A172 (cell line): ENCODE measurements at regions not wholly inside any gene's neighbourhood (a gene's known extent, or its start where the extent isn't known, plus 50 kb on each side); places are given as distances from the start of the nearest gene placed in this dataset.
A peak's percentile ranks its signal among the peaks of the same experiment; 100 is the strongest.

ENCODE experiments used
- DNase-seq: peaks from one replicate; pipeline ENCODE4 v3.0.0-alpha.2; 2015; ENCODE audit warnings: low spot score

DNA sequence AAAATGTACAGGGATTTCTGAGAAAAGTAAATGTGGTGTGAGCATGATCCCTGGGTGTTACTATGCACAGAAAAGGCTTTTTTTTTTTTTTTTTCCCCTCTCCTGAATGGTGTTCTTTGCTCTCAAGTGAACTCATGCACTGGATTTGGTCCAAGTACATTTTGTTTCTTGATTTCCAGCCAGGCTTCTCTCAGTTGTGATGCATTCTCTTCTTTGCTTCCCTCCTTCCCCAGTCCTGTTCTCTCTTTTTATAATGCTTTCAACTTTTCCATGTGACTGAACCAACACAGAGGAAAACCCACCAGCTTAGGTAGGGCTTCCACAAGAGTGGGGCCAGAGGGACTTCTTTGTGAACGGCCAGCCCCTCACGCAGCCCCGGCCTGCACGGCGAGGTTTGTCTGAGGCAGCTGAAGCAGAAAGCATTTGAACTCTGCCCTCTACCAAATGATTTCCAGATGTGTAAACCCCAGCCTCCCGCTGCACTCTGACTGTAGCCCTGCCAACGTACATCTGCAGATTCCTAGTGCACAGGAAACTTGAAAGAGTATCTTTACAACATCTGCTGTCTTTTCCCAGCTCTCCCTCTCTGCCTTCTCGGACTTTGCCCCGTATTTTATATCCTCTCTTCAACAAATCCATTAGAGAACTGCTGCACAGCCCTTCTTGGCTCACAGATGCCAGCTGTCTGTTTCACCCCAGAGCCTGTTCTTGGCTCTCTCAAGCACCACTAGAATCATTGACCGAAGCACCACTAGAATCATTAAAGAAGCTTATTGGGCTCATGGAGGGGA is 71.8 kb upstream of the CD180 start:
- peak; percentile 60 for DNase-seq

DNA sequence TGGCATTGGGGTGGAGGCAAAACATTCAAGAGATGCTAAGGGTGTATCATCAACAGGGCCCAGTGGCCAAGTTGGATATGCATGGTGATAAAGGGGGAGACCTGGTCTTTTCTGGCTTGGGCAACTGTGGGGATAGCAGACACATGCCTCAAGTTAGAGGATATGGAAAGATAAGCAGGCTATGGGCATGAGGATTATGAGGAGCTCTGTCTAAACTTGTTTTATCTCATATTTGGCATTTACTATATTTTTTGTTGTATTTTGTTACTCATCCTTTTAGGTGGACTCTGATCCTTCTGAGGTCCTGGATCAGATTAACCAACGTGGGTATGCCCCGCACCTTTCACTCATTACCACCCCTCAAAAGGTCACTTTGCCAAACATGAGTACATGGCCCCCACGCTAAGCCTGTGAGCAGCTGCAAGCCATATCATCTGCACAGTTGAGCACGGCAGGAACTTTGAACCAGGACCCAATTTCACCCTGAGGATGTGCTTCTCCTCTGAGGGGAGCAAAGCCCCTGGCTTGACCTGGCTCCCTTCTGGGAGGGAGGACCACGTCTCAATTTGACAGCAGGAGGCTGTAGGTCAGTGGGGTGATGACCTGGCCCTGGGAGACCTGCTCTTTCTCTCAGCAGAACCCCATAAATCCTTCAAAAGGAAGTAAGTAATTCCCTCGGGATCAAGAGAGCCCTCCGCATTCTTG is 71.1 kb upstream of the CD180 start:
- no peak for DNase-seq

DNA sequence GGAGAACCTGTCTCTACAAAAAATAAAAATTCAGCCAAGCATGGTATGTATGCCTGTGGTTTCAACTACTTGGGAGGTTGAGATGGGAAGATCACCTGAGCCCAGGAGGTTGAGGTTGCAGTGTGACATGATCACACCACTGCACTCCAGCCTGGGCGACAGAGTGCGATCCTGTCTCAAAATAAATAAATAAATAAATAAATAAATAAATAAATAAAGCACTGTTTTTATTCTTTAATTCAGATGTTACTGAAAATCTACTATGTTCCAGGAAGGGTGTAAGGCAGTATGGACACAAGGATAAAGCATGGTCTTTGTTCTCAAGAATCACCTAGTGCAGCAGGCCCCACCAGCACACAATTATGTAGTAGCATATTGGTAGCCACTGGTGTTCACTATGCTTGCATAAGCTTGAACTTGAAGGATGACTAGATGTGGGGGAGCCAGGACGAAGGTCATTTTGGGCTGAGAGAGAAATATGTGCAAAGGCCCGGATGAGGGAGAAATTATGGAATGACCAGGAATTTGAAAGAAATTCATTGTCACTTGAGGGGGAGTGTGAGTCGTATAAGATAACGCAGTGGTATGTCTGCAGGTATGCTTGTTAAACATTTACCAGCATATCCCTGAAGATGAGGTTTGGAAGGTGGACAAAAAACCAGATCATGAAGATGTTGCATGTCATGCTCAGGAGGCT is 70.2 kb upstream of the CD180 start:
- no peak for DNase-seq

DNA sequence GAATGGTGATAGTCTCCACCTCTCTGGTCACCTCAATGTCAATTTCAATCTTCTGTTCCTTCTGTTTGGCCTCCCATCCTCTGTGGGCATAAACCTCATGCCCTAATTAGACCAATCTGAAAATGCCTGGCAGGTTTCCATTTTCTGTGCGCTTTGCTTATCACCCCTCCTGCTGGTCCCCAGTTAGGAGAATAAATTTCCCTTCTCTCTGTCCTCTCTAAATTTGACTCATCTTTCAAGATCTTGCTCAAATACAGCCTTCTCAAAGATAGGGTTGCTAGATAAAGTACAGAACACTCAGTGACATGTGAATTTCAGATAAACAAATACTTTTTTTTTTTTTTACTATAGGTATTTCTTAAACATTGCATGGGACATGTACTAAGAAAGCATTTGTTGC is 69.4 kb upstream of the CD180 start:
- DNase-seq: no peak

DNA sequence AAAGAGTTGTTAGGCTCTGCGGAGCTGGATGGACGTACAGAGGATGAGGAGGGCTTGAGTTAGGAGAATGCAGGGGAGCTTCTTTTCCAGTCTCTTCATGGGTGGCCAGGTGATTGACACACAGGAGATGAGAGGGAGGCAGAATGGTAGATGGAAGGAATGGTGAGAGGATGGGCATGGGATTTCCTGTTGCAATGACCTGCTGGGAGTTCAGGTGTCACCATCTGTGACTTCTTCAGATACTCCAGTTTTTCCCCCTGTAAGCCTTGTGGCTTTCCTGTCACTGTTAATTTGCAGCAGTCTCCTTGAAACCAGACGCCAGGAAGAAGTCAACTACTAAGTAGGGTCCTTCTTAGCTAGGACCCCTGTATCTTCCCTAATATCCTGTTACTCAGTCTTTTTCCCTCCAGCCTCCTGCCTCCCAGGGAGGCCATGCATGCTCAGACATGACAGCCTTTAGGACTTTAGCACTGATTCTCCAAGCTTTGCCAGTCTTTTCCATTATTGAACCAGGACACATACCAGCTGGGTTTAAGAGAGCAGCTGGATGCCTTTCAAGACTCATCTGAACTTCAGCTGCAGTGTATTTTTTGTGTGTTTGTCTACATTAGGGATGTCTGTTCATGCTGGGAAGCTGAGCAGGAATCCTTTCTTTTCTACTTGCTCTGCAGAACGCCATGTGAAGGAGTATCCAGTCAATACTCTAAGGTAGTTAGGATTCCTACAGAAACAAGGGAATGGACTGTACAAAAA is 67.2 kb upstream of the CD180 start:
- DNase-seq: no peak

DNA sequence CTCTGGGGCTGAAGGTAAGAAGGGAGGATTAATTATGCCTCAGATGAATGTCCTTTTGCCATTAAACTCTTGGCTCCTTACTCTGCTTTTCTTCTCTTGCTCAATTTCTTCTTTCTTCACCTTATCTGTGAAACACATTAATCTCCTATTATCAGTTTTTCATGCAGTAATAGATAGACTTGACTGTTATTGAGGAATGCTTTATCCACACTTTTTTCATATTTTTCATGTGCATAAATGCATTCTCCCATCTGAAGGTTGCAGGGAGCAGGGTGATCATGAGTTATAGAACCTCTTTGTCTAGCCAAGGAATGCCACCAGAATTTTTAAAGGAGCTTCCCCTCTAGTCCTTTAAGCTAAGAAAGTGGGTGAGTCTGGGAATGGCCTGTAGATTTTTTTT is 66.4 kb upstream of the CD180 start:
- no peak for DNase-seq

DNA sequence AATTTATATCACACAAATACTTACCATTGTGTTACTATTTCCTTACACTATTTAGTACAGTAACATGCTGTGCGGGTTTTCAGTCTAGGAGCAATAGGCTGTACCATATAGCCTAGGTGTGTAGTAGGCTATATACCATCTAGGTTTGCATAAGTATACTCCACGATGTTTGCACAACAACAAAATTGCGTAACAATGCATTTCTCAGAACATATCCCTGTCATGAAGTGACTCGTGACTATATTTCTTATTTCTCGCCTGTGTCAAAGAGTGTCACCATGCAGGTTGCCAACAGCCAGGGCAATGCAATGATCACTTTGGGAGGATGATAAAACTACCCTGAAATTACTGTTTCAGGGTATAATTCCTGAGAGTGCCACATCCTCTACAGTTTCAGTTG is 65.6 kb upstream of the CD180 start:
- no peak for DNase-seq

DNA sequence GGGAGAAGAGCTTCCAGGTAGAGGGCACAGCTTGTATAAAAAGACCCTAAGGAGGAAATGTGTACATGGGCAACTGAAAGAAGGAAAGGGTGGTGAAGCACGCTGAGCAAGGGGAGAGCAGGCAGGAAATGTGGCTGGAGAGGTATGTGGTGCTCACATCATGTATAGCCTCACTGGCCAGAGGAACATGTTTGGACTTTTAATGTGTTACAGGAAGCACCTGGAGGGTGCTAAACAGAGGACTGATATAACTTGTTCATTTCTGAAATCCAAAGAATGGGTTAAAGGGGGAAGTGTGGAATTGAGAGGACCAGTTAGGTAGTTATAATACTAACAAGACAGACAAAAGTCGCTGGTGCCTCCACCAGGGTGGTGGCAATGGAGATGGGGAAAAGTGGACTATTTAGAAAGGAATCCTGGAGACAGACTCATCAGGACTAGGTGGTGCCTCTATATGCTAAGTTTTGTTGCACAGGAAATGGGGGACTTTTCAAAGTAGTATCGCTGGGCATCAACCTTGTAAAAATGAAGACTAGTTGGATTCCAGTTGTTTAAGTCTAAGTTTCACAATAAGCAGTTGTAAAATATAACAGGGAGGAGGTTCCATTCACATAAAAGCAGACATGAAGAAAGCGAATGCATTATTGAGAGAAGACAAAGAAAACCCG is 63.1 kb upstream of the CD180 start:
- DNase-seq: no peak

DNA sequence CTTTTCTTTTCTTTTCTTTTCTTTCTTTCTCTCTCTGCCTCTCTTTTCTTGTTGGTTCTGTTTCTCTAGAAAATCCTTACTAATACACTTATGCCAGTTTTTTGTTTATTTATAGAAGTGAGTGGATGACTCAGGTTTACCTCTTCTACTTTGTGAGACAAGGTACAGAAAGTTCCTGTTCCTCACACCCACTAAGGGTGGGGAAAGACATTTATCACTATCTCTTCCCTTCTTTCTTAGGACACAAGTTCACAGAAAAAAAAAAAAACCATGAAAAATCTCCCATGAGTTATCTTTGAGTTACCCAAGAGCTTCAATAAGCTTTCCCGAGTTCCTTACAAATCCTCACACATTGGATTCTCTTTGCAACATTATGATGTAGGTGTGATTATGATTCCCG is 60.9 kb upstream of the CD180 start:
- no peak for DNase-seq

DNA sequence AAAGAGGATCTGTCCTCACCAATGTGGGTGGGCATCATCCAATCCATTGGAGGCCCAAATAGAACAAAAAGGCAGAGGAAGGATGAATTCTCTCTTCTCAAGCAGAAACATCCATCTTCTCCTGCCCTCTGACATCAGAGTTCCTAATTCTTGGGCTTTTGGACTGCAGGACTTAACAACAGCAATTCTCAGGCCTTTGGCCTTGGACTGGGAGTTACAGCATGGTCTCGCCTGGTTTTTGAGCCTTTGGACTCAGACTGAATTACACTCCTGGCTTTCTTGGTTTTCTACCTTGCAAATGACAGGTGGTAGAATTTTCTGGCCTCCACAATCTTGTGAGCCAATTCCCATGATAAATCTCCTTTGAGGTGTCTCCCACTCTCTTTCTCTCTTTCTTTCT is 60.5 kb upstream of the CD180 start:
- DNase-seq: no peak

DNA sequence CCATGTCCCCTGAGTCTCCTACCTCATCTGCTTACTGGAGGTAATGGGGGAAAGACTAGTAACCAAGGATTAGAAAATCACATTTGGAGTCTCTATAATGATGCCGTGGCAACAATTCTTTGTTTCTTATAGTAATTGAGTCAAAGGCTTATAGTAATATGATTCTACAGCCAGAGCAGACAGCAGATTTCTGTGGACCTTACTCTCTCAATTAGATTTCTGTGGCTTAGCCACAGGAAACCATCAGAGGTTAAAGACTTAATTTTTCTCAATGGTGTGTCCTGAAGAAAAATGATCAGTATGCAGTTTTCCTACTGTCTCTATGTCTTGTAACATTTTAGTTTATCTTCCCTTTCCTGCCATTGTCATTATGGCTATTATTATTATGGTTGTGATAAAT is 59.3 kb upstream of the CD180 start:
- DNase-seq: no peak

DNA sequence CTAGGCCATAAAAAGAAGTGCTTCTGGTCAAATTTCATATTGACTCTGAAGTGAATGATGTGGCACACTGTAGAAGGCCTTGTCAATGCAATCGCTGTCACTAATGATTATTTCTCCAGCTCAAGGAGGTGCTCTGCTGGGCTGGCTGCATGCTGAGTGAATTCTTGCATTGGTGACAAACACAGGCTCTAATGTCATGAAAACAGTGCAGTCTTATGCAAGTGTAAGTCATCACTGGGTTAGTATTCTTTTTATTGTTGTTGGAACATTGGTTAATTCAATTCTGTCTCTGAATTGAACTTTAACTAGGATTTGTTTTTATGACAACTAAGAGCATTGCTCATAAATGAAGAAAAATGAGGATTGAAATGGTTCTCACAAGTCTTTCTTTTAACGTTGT is 57.3 kb upstream of the CD180 start:
- DNase-seq: no peak

DNA sequence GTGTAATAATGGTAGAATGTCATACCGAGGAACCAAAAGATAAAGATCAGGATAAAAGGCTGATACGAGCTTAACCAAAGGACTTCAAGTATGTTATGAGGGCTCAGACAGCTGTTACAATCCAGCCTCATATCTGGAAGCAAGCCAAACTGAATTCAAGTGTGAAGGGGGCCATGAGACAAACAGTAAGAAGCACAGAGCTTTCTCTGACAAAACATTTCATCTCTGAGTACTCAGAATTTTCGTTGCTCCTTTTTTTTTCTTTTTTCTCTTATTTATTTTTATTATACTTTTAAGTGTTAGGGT is 52.9 kb upstream of the CD180 start:
- no peak for DNase-seq

DNA sequence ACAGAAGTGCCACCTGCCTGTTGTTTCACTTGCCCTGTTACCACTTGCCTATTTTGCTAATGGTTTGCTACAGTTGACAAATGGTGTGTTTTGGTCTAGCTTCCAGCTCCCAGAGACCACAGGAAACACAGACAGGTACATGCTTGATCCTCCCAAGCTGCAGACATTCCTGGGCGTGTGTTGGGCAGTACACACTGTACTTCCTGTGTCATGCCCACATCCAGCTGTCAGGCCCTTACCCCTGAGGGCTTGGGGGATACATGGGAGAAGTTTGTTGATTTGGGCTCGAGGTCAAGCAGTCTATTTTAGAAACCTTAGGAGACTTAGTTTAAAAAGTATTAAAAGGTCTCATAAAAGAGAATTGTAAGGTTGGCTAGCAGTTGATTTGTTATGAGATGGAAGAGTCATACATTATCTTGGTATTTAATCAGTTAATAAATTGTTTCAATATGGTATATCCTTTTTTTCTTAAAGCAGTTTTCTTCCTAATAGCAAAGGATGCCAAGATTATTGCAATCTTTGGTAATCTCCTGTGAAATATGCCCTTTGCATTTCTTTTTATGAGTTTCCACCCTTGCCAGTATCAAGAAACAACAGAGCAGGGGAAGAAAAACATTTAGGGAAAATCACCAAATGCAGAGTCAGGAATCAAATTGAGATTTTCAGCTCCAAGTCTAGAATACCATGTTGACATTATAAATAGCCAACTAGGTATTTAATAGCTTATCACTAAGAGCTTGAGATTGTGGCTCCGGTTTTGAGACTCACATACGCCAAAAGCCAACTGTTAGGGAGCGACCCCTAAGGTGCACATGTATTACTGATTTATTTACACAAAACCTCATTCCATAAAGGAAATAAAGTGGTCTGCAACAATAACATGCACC is 52.3 kb upstream of the CD180 start:
- DNase-seq: no peak

DNA sequence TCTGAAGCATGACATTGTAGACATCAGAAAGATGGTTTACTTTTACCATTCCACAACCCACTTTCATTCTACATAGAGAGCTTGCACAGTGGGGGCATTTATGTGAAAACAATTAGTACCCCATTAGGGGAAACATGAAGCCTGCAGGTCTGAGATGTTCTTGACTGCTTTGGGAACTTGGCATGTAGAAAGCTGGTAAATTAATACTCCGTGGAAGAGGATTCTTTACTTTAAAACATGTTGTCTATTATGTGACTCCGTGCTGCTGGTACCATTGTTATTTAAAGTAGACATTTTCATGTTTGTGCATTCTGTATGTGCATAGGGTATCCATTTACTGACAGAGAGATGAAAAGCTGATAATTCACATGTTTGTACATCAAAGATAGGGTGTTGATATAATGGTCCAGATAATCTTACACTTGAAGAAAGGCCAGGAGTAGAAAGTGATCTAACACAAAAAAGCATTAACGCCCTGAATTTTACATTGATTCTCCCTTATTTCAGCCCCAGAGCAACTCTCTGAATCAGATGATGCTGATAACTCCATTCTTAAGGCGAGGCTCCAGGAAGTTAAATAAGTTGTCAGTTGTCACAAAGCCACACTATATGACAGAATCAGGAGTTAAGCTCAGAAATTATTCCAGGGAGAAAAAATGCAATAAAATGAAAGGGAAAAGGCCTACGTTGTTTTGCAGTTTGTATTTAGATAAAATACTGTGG is 50.1 kb upstream of the CD180 start:
- no peak for DNase-seq
